GM18858 (cell line): ENCODE measurements at regions not wholly inside any gene's neighbourhood (a gene's known extent, or its start where the extent isn't known, plus 50 kb on each side); places are given as distances from the start of the nearest gene placed in this dataset.
"Not testable (repeated sequence)": the region's sequence is repeated elsewhere in the genome, so short reads cannot be mapped to it uniquely, and the experiment has no call there.

Experiments
- ATAC-seq: cut with Tn5 transposase; IDR thresholded peaks from one replicate; pipeline ENCODE4 v1.9.1; 2021; ENCODE audit not compliant: unreplicated experiment

DNA sequence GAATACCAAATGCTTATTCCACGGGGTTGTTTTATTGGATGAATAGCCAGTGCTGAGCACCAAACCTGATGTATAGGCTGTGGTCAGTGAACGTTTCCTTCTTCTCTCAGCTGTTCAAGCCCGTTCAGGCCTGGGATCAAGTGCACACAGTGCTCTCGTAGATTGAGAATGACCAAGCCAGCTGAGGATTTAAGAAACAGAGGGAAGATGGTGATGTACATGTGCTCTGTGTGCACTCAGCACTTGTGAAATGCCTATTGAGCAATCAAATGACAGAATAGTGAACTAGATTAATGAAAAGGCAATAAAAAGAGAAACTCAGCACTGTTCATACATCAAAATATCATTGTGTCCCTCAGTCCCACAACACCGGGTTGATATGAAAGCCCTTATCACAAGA lies 302.5 kb downstream of the BMPER start:
- ATAC-seq = no peak

DNA sequence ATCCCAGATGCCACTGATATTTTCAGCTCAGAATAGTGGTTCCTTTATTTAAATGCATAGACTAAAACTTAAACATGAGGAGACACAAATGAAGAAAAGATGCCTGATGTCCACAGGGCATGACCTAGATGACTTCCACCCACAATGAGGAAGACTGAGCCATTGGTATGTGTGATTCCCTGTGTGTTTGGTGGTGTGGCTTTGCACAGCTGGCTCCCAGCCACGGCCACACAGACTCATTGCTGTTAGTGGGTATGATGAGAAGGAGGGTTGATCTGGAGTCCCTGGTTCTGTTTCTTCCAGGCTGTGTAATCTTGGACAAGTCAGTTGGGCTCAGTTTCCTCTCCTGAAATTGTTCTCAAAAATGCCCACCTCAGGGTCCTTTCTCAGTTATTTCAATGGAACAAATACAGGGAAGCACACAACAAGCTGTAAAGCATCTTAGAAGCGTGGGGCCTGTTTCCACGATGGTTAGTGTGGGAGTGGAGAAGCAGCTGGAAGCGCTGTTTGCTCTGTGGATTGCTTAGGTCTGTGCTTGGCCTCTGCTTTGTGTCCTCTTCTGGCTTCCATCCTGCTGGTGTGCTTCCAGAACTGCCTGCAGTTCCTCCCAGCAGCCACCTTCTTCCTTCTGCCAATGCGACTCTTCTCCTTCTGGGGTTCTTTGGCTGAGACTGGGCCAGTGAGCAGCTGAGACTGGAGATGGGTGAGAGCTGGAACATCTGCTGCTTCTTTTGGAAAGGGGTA lies 303.7 kb downstream of the BMPER start:
- ATAC-seq = no peak

DNA sequence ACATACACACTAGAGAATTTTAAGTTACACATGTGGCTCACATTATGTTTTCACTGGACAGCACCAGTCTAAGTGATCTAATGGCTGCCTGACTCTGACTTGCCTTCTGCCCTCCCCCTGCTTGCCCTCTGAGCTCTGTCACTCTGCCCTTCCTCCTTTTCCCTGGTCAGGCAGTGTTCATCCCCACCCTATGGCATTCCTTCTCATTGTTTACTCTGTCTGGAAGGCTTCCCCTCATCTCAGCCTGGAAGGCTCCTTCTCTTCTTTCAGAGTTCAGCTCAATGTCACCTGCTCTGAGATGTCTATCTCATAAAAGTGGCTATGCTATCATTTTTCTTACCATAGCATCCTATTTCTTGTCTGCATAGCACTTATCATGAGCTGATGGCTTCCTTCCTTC lies 305.7 kb downstream of the BMPER start:
- ATAC-seq = no peak

DNA sequence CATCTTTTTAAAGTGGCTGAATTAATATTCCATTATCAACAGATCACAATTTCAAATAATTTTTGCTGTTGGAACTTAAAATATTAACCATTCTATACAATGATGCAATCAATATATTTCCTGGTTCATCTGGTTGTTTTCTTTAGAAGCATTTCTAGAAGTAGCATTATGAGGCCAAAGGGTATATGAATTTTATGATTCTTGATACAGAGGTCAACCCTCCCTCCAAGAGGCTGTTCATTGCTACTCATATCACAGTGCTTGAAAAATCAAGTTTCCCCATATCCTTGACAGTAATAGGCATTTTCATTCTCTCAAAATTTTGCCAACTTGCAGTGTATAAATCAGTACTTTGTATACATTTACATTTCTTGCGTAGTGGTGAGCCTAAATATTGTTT lies 312.6 kb downstream of the BMPER start:
- ATAC-seq = no peak

DNA sequence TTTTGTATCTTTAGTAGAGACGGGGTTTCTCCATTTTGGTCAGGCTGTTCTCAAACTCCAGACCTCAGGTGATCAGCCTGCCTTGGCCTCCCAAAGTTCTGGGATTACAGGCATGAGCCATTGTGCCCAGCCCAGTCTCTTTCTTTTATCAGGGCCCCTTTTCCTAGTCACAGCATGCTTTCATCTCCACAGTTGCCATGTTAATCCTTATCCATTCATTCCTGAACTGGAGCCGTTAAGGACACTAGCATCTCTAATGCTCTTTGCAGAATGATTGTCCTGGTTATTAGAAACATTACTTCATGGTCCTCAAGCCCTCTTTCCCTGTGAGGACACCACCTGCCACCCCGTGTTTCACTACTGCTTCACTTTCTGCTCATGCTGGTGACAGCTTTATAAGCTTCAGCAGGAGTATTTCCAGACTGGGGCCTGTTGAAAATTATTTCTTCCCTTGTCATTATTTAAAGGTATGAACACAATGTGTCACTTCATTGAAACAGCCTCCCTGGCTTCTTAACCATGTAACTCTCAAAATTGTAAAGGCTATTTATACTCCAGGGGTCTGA lies 313.9 kb downstream of the BMPER start:
- no peak for ATAC-seq

DNA sequence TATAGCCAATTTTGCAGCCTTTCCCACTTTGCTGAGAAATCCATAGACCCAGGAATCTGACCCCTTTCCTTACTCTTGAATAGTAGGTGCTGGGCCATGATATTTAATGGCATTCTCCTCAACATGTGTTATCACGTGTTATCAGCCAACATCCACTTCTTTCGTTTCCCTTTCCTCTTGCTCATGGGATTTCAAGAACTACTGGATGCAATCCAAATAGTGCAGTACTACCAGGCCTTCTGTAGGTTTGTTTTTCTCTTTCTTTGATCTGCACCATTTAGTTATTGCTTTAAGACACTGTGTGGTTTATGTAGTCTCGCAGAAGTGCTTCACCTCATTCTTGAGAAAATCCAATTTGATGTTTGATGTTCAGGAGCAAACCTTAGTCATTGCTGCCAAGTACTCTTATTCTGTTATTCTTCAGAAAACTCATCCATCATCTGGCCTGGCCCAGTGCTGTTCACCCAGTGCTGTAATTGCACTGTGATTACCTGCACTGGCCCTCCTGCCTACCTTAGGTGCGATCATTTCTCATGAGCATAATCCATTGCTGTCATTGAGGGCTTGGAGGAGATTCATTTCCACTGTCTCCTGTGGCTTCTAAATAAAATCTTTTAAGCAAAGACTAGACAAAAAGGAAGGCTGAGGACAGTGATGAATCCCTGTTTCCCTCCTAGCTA lies 315.3 kb downstream of the BMPER start:
- no peak for ATAC-seq

DNA sequence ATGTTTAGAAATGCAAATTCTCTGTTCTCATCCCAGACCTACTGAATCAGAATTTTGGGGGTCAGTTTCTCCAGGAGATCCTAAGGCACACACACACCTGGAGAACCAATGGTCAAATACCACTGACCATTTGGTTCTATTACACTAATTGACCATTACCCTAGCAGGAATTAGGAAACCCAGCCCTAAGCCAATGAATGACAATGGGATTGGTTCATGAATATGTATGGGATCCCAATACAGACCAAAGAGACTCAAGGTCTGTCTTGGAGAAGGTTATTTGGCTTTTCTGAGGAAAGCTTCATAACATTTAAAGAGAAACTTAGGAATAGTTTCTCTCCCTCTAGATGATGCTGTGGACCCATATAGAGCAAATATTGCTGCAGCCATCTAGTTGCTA lies 317.0 kb downstream of the BMPER start:
- no peak for ATAC-seq

DNA sequence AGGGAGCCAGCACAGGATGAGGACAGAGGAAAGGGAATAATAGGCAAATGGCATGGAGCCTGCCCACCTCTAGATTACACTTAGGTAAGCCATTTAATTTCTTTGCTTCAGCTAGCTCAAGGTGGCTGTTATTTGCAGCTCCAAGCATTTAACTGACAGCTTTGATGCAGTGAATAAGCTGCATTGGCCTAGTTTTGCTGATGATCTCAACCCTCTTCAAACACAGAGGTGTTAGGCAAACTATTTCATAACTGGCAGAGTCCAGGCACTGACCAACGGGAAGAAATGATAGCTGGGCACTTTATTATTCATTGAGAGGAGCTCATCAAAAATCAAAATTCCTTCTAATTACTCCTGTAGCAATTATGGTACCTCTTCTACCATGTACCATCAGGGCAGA lies 317.4 kb downstream of the BMPER start:
- no peak for ATAC-seq

DNA sequence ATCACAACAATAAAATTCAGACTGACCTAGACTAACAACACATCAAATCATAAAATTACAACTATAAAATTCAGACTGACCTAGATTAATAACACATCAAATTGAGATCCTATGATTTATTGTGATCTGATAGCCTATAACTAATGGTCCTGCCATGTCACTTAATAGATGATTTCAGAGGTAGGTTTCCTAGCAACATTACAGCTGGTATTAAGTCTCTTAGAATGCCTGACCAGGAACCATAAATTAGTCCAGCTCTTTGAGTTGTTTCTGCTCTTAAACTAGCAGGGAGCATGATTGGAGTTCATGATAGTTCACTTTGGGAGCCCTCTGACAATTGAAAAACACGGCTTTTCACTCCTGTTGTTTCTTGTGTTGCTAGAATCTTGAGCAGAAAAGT lies 318.9 kb downstream of the BMPER start:
- ATAC-seq = no peak

DNA sequence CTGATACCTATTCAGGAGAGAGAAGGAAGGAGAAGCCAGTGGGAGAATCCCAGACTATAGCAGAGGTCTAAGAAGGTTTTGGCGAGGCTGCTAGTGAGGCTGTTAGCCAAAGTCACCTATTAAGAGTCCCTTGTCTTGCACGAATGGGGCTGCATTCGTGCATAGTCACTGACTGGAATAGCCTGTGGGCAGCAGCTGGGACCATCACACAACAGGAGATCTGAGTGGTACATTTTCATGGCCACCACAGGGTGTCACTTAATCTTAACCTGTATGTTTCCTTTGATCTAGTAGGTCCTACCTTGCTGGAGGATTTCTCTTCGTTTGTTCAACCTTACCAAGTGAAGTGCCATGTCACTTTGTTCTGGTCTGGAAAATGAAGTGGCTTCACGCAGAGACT lies 319.9 kb downstream of the BMPER start:
- no peak for ATAC-seq

DNA sequence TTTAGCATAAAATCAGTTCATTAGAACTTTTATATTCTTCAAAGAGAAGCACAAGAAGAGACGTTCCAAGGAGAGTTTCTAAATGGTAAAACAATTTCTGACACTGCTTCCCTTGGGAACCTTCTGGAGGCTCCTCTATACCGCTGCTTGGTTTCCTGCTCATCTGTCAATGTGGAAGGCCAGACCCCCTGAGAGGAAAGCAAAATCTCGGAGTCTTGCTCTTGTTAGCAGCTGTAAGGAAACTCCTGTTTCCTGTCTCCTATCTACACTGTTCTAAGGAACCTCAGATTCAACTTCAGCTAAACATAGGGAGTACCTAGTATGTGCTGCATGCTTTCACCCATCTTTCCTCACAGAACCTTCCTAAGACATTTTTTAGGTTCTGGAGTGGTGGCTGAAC lies 322.2 kb downstream of the BMPER start:
- no peak for ATAC-seq

DNA sequence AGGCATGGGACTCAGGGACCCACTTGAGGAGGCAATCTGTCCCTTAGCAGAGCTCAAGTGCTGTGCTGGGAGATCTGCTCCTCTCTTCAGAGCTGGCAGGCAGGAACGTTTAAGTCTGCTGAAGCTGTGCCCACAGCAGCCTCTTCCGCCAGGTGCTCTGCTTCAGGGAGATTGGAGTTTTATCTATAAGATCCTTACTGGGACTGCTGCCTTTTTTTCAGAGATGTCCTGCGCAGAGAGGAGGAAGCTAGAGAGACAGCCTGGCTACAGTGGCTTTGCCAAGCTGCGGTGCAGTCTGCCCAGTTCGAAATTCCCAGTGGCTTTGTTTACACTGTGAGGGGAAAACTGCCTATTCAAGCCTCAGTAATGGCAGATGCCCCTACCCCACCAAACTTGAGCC lies 329.8 kb downstream of the BMPER start:
- not testable (repeated sequence) for ATAC-seq

DNA sequence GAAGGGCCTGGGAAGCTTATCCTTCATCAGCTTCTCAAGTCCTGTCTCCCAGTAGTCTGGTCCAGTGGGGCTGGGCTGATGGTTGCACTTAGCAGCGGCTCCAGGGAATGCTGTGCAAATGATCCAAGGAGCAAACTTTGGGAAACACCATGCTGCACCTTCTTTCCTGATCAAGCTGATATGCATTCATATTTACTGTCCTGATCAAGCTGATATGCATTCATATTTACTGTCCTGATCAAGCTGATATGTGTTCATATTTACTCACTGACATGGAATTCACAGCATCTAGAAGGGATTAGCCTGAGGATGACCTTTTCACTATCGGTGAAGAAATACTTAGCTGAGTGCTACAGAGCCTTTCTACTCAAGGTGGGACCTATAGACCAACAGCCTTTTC lies 330.7 kb downstream of the BMPER start:
- no peak for ATAC-seq

DNA sequence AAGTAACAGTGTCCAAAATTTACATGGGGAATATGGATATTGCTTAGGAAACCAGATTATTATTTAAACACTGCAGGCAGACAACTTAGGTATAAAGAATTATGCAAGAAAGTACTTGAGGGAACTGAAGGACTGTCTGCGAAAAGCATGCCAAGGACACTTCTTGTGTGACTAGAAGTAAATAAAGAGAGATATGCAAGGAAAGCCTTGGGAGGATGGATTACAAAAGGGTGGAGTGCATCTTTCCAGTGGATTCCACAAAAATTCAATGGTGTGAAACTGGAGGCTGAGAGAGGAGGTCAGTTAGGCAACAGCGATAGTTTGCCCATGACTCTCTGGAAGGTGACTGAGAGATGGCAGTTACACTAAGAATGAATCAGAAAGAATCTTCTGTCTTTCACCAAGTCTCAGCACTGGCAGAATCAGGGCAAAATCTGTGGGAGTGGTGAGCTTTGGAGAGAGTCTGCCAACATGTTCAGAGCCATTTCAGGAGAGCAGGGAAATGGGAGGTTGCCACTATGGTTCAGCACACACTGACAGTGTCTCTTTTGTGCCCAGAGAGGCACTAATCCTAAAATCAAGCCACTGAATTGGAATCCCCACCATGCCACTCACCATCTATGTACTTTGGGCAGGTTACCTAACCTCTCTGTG lies 331.6 kb downstream of the BMPER start:
- ATAC-seq = no peak

DNA sequence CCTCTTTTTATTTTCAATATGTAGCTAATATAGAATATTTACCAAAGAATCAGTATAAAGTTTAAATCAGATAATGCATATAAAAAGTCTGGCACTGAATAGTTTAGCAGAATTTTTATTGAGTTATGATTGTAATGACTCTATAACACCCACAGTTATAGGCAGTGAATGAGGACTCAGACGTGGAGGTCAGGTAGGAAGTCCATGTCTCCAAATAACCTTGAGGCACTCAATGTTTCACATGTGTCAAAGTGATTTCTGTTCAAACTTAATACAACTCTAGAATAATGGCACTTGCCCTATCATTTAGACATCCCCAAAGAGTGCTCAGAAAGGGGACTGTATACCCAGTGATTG lies 332.1 kb downstream of the BMPER start:
- ATAC-seq = no peak

DNA sequence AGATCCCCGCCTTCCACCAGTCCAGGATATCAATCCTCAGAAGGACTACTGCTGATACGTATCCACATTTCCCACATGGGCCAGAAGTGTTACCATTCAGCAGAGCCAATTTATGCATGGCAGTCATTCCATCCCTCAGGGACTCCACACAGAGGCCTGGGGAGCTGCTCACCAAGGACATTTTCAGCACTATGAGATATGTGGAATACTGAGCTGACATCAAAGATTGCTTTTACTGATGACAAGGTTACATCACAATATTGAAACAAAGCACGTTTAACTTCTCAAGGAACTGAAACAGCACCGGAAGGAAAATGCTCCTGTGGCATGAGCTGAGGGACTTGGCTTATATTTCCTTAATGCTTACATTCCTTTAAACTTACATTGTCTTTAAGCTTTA lies 335.1 kb downstream of the BMPER start:
- ATAC-seq = no peak

DNA sequence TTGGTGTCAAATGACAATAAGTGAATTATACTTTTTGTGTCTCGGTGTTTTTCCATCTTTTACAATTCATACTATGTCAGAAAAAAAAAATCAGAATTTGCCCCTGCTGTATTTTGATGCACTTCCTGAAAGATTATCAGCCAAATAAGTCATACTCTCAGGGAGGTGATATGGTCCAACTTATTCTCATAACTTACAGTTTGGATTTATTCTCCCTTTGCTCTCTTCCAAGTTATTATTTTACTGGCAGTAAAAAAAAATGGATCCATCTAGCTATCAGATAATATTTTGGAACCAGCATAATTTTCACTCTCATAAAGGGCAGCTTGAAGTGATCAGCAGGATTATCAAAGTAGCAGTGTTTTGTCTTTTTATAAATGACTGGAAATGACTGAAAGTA lies 337.1 kb downstream of the BMPER start:
- ATAC-seq = no peak

DNA sequence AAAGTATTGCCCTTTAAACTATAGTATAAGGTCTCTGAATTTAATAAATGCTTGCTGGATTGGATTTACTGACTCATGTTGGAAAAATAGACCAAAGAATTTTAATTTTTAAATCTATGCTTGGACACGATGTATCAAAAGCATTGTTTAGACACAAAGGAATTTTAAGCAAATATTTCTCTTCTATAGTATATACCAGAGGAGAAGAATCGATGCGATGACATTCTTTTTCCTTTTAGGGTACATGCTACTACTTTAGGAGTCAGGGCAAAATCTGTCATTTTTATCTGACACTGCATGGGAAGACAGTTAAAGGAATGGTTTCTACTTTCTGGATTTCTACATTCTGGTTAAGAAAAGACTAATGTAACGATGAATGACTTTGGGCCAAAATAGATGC lies 339.9 kb downstream of the BMPER start:
- no peak for ATAC-seq

DNA sequence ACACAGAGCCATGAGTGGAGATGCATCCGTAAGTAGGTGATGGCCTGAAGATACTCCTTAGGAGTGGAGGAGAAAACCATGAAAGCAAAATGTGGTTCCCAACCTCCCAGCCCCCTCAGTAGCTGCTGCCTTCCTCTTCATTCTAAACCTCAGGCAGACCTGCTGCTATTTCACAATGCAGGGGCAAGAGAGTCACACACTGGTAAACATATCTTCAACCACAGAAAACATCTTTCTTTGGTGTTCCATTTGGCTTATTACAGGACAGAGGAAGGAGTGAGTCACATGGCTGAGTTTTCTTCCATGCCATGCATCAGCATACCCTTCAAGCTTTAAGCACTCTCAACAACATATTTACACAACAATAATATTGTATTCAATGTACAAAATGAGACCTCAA lies 342.1 kb downstream of the BMPER start:
- ATAC-seq = no peak

DNA sequence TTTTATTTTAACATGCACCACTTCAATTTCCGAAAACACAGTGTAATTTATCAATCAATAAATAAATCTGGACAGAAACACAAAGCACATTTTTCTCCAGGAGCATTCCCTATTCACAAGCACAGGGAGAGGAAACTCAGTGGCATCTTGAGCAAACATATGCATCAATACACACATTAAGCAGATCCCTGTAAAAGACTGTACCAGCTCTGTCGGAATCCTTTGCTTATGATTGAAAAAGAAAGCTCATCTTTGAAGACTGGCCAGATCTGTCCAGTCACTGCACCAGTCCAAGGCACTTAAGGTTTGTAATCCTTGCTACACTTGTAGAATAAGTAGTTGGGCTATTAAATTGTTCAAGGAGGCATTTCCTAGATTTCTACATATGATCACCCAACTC lies 343.9 kb downstream of the BMPER start:
- no peak for ATAC-seq

DNA sequence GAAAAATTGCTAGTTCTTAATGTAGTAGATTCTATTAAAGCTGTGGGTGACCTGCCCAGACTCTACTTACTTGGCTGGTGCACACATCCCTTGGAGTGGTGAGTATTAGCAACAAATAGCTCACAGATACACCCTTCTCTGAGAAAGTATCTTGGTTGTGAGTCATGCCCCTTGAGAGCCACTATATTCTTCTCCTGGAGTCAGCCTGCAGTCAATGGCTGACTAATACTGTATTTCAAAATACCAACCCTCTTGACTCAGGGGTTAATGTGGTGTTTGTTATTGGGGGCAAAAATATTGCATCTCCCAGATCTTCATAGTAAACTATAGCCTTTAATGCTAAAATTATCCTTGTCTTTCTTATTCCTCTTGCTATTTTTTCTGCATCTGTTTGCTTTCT lies 354.9 kb downstream of the BMPER start:
- no peak for ATAC-seq

DNA sequence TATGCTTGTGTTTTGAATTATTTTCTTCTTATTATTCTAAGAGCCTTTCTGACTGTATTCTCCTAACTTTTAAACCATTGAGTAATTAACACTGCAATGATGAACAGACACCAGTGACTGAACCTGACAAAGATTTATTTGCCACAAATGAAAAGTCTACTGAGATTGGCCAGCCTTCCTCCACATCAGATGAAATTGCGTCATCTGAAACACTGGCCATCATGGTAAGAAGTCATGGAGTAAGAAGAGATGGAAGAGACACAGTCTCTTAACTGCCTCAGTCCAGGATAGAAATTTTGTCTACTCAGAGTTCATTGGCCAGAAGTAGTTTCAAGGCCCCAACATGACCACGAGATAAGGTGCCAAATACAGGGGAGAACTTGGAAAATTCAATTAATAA lies 357.8 kb downstream of the BMPER start:
- ATAC-seq = no peak
